GM10266 (cell line): ENCODE measurements at regions not wholly inside any gene's neighbourhood (a gene's known extent, or its start where the extent isn't known, plus 50 kb on each side); places are given as distances from the start of the nearest gene placed in this dataset.

Experiments used
- DNase-seq: peaks from one replicate; pipeline ENCODE4 v3.0.0; 2012; ENCODE audit errors: extremely low spot score
- CTCF ChIP-seq: IDR thresholded peaks from 2 replicates; pipeline ENCODE4 v1.5.1; 2012; ENCODE audit warnings: mild to moderate bottlenecking, low read depth; ENCODE audit not compliant: control insufficient read depth, insufficient read depth; ENCODE audit errors: missing control alignments

GRCh38 chr2:78715293-78715692 is 310.2 kb upstream of the REG3G start:
- DNase-seq, result no peak
- TF ChIP-seq CTCF, result no peak

GRCh38 chr2:78718024-78718423 is 307.5 kb upstream of the REG3G start:
- no peak for DNase-seq

GRCh38 chr2:78718473-78718872 is 307.0 kb upstream of the REG3G start:
- no peak for DNase-seq
- no peak for TF ChIP-seq CTCF

More at GRCh38 chr2:78718024-78718423, 307.5 kb upstream of the REG3G start:
- no peak for TF ChIP-seq CTCF

- DNase-seq, result no peak
- TF ChIP-seq CTCF, result no peak
Measured at GRCh38 chr2:78721355-78722033, 304.0 kb upstream of the REG3G start.

GRCh38 chr2:78734221-78734620 is 291.3 kb upstream of the REG3G start:
- DNase-seq, result no peak
- no peak for TF ChIP-seq CTCF

GRCh38 chr2:78739282-78739681 is 286.2 kb upstream of the REG3G start:
- TF ChIP-seq CTCF, result no peak

GRCh38 chr2:78749638-78750037 is 275.9 kb upstream of the REG3G start:
- no peak for DNase-seq
- no peak for TF ChIP-seq CTCF

More at GRCh38 chr2:78739282-78739681, 286.2 kb upstream of the REG3G start:
- no peak for DNase-seq
